ENCODE measurements at regions not wholly inside any gene's neighbourhood (a gene's known extent, or its start where the extent isn't known, plus 50 kb on each side); places are given as distances from the start of the nearest gene placed in this dataset.

GRCh38 chr2:121977326-121977725 is 221.9 kb downstream of the TSN start:
- Mint-ChIP-seq H3K27ac (no peak overlapping the region), H3K4me1 (no peaks in the 10 kb centered on the region), H3K36me3 (no peaks in the 10 kb centered on the region), H3K4me3 (no peak overlapping the region), H3K9me3 (no peaks in the 10 kb centered on the region), H3K27me3 (no peaks in the 10 kb centered on the region)
- CTCF ChIA-PET, result interaction anchor here (1.0 kb wide), 2 partner anchors 158 to 472 kb away, joined by 3 read pairs; no protein-coding TSS in a partner anchor
- no peak for DNase-seq

- peaks cover 3% of the 10 kb centered on the region for H3K27me3 Mint-ChIP-seq
- CTCF ChIA-PET, result no interaction called here
- H3K27ac Mint-ChIP-seq, result no peak overlapping the region
- H3K9me3 Mint-ChIP-seq, result no peaks in the 10 kb centered on the region
- H3K36me3 Mint-ChIP-seq, result no peaks in the 10 kb centered on the region
- DNase-seq, result no peak
- H3K4me3 Mint-ChIP-seq, result no peak overlapping the region
- H3K4me1 Mint-ChIP-seq, result no peaks in the 10 kb centered on the region
Observed at GRCh38 chr2:121992700-121993099, 237.2 kb downstream of the TSN start.

- H3K36me3 Mint-ChIP-seq, result no peaks in the 10 kb centered on the region
- no peak for DNase-seq
Observed at GRCh38 chr2:121993682-121994081, 238.2 kb downstream of the TSN start.

GRCh38 chr2:121994238-121995206 is 239.1 kb downstream of the TSN start:
- Mint-ChIP-seq H3K9me3 (no peaks in the 10 kb centered on the region), H3K4me1 (no peaks in the 10 kb centered on the region), H3K27ac (no peak overlapping the region), H3K36me3 (no peaks in the 10 kb centered on the region), H3K27me3 (peaks cover 3% of the 10 kb centered on the region), H3K4me3 (no peak overlapping the region)
- no peak for DNase-seq
- CTCF ChIA-PET, result no interaction called here

More at GRCh38 chr2:121993682-121994081, 238.2 kb downstream of the TSN start:
- H3K27me3 Mint-ChIP-seq, result peaks cover 3% of the 10 kb centered on the region
- CTCF ChIA-PET, result no interaction called here
- no peaks in the 10 kb centered on the region for H3K9me3 Mint-ChIP-seq
- no peaks in the 10 kb centered on the region for H3K4me1 Mint-ChIP-seq
- H3K27ac Mint-ChIP-seq, result no peak overlapping the region
- H3K4me3 Mint-ChIP-seq, result no peak overlapping the region

- H3K9me3 Mint-ChIP-seq, result no peaks in the 10 kb centered on the region
- H3K27me3 Mint-ChIP-seq, result peaks cover 3% of the 10 kb centered on the region
- no peak overlapping the region for H3K4me3 Mint-ChIP-seq
- H3K36me3 Mint-ChIP-seq, result no peaks in the 10 kb centered on the region
- H3K4me1 Mint-ChIP-seq, result no peaks in the 10 kb centered on the region
- H3K27ac Mint-ChIP-seq, result no peak overlapping the region
- DNase-seq, result no peak
- CTCF ChIA-PET, result no interaction called here
Observed at GRCh38 chr2:121998751-121999150, 243.3 kb downstream of the TSN start.

GRCh38 chr2:121999264-121999663 is 243.8 kb downstream of the TSN start:
- H3K4me1 Mint-ChIP-seq, result no peaks in the 10 kb centered on the region
- CTCF ChIA-PET, result interaction anchor here (0.8 kb wide), 1 partner anchor 24 kb away, joined by 4 read pairs; no protein-coding TSS in a partner anchor
- H3K27ac Mint-ChIP-seq, result no peak overlapping the region
- no peaks in the 10 kb centered on the region for H3K9me3 Mint-ChIP-seq
- no peaks in the 10 kb centered on the region for H3K36me3 Mint-ChIP-seq
- H3K27me3 Mint-ChIP-seq, result peaks cover under 1% of the 10 kb centered on the region
- no peak overlapping the region for H3K4me3 Mint-ChIP-seq
- DNase-seq, result no peak

- Mint-ChIP-seq H3K4me1 (no peaks in the 10 kb centered on the region), H3K9me3 (no peaks in the 10 kb centered on the region), H3K27me3 (no peaks in the 10 kb centered on the region), H3K27ac (no peak overlapping the region), H3K36me3 (no peaks in the 10 kb centered on the region), H3K4me3 (no peak overlapping the region)
- DNase-seq, result no peak
- CTCF ChIA-PET, result no interaction called here
Observed at GRCh38 chr2:122000556-122001340, 245.3 kb downstream of the TSN start.

GRCh38 chr2:122001441-122001874 is 246.0 kb downstream of the TSN start:
- Mint-ChIP-seq H3K9me3 (no peaks in the 10 kb centered on the region), H3K27me3 (no peaks in the 10 kb centered on the region)

GRCh38 chr2:122003196-122003940 is 247.9 kb downstream of the TSN start:
- DNase-seq, result no peak
- Mint-ChIP-seq H3K9me3 (no peaks in the 10 kb centered on the region), H3K36me3 (no peaks in the 10 kb centered on the region), H3K4me1 (no peaks in the 10 kb centered on the region), H3K4me3 (no peak overlapping the region), H3K27me3 (no peaks in the 10 kb centered on the region), H3K27ac (no peak overlapping the region)
- CTCF ChIA-PET, result no interaction called here

More at GRCh38 chr2:122001441-122001874, 246.0 kb downstream of the TSN start:
- DNase-seq, result no peak
- Mint-ChIP-seq H3K4me1 (no peaks in the 10 kb centered on the region), H3K36me3 (no peaks in the 10 kb centered on the region), H3K27ac (no peak overlapping the region), H3K4me3 (no peak overlapping the region)
- CTCF ChIA-PET, result no interaction called here

GRCh38 chr2:122007126-122007525 is 251.7 kb downstream of the TSN start:
- Mint-ChIP-seq H3K27me3 (peaks cover 3% of the 10 kb centered on the region), H3K27ac (no peak overlapping the region), H3K9me3 (no peaks in the 10 kb centered on the region), H3K4me3 (no peak overlapping the region), H3K4me1 (no peaks in the 10 kb centered on the region), H3K36me3 (no peaks in the 10 kb centered on the region)
- CTCF ChIA-PET, result no interaction called here
- no peak for DNase-seq

GRCh38 chr2:122007577-122007976 is 252.1 kb downstream of the TSN start:
- H3K4me1 Mint-ChIP-seq, result no peaks in the 10 kb centered on the region
- H3K9me3 Mint-ChIP-seq, result no peaks in the 10 kb centered on the region
- no peak overlapping the region for H3K27ac Mint-ChIP-seq
- H3K36me3 Mint-ChIP-seq, result no peaks in the 10 kb centered on the region
- CTCF ChIA-PET, result no interaction called here
- no peak for DNase-seq
- no peak overlapping the region for H3K4me3 Mint-ChIP-seq
- H3K27me3 Mint-ChIP-seq, result peaks cover 3% of the 10 kb centered on the region

GRCh38 chr2:122009561-122009960 is 254.1 kb downstream of the TSN start:
- no peak for DNase-seq
- no peaks in the 10 kb centered on the region for H3K9me3 Mint-ChIP-seq
- H3K4me1 Mint-ChIP-seq, result no peaks in the 10 kb centered on the region
- no peaks in the 10 kb centered on the region for H3K36me3 Mint-ChIP-seq
- H3K27me3 Mint-ChIP-seq, result peaks cover 3% of the 10 kb centered on the region
- no peak overlapping the region for H3K4me3 Mint-ChIP-seq
- CTCF ChIA-PET, result no interaction called here
- H3K27ac Mint-ChIP-seq, result no peak overlapping the region

GRCh38 chr2:122011493-122012270 is 256.2 kb downstream of the TSN start:
- CTCF ChIA-PET, result no interaction called here
- Mint-ChIP-seq H3K9me3 (no peaks in the 10 kb centered on the region), H3K27ac (no peak overlapping the region), H3K4me3 (no peak overlapping the region), H3K36me3 (no peaks in the 10 kb centered on the region), H3K27me3 (peaks cover 3% of the 10 kb centered on the region), H3K4me1 (no peaks in the 10 kb centered on the region)
- no peak for DNase-seq

Measured in activated naive CD4-positive, alpha-beta T cell treated with anti-CD3 and anti-CD28 coated beads, Interleukin-2, amount 10 ng/mL, durations not matched to agents 7 days and 5 days (primary cell).